HG03460 (cell line): ENCODE measurements at regions not wholly inside any gene's neighbourhood (a gene's known extent, or its start where the extent isn't known, plus 50 kb on each side); places are given as distances from the start of the nearest gene placed in this dataset.

Source experiments
- ATAC-seq: cut with Tn5 transposase; IDR thresholded peaks from one replicate; pipeline ENCODE4 v1.9.1; 2021; ENCODE audit not compliant: unreplicated experiment

GRCh38 chr1:239322369-239322768 lies 64.0 kb upstream of the CHRM3 start:
- ATAC-seq: no peak

- no peak for ATAC-seq
These were observed 64.5 kb upstream of the CHRM3 start for GRCh38 chr1:239321877-239322276.

GRCh38 chr1:239317948-239318347 lies 68.4 kb upstream of the CHRM3 start:
- no peak for ATAC-seq

GRCh38 chr1:239315631-239316217 lies 70.6 kb upstream of the CHRM3 start:
- no peak for ATAC-seq

GRCh38 chr1:239311331-239311730 lies 75.0 kb upstream of the CHRM3 start:
- no peak for ATAC-seq

GRCh38 chr1:239308701-239309333 lies 77.6 kb upstream of the CHRM3 start:
- peak; percentile 74 for ATAC-seq

- ATAC-seq: no peak
These were observed 78.5 kb upstream of the CHRM3 start for GRCh38 chr1:239307886-239308285.

GRCh38 chr1:239306426-239306825 lies 79.9 kb upstream of the CHRM3 start:
- no peak for ATAC-seq

GRCh38 chr1:239303289-239303688 lies 83.1 kb upstream of the CHRM3 start:
- ATAC-seq: no peak

- no peak for ATAC-seq
These were observed 83.7 kb upstream of the CHRM3 start for GRCh38 chr1:239302696-239303095.

- no peak for ATAC-seq
These were observed 85.1 kb upstream of the CHRM3 start for GRCh38 chr1:239301251-239301650.

- ATAC-seq: no peak
These were observed 88.5 kb upstream of the CHRM3 start for GRCh38 chr1:239297910-239298309.

GRCh38 chr1:239293350-239294110 lies 92.8 kb upstream of the CHRM3 start:
- ATAC-seq: no peak

GRCh38 chr1:239288820-239289554 lies 97.4 kb upstream of the CHRM3 start:
- no peak for ATAC-seq

GRCh38 chr1:239287296-239287695 lies 99.1 kb upstream of the CHRM3 start:
- no peak for ATAC-seq

- ATAC-seq: no peak
These were observed 103.2 kb upstream of the CHRM3 start for GRCh38 chr1:239283216-239283615.

- no peak for ATAC-seq
These were observed 104.0 kb upstream of the CHRM3 start for GRCh38 chr1:239282411-239282810.

GRCh38 chr1:239276051-239276450 lies 110.3 kb upstream of the CHRM3 start:
- no peak for ATAC-seq

GRCh38 chr1:239274242-239274830 lies 112.0 kb upstream of the CHRM3 start:
- ATAC-seq: no peak

- no peak for ATAC-seq
These were observed 115.9 kb upstream of the CHRM3 start for GRCh38 chr1:239270509-239270908.

- ATAC-seq: no peak
These were observed 116.7 kb upstream of the CHRM3 start for GRCh38 chr1:239269706-239270105.
